Spinal cord (tissue), 9 donors: ENCODE measurements at regions not wholly inside any gene's neighbourhood (a gene's known extent, or its start where the extent isn't known, plus 50 kb on each side); places are given as distances from the start of the nearest gene placed in this dataset.
"Not testable (repeated sequence)": the region's sequence is repeated elsewhere in the genome, so short reads cannot be mapped to it uniquely, and the experiment has no call there.

Experiments used
- DNase-seq, 6 donors: peaks; one replicate each; pipeline versions ENCODE4 v3.0.0 to v3.0.0-alpha.2; 2013 to 2015; ENCODE audit warnings: low spot score in 6 of 6, low read depth in 4 of 6
- H3K27ac ChIP-seq: one replicate; pipeline ENCODE4 v1.5.1; 2013; ENCODE audit warnings: low read depth, low read length, control low read depth
- H3K27me3 ChIP-seq: one replicate; pipeline ENCODE4 v1.6.1; 2013; ENCODE audit warnings: low read length; ENCODE audit not compliant: control insufficient read depth, insufficient read depth
- H3K36me3 ChIP-seq: one replicate; pipeline ENCODE4 v1.6.1; 2013; ENCODE audit warnings: low read length; ENCODE audit not compliant: control insufficient read depth, insufficient read depth
- H3K4me1 ChIP-seq: one replicate; pipeline ENCODE4 v1.6.1; 2013; ENCODE audit warnings: low read length; ENCODE audit not compliant: control insufficient read depth, insufficient read depth
- H3K4me3 ChIP-seq: one replicate; pipeline ENCODE4 v1.5.1; 2013; ENCODE audit warnings: low read depth, low read length, control low read depth
- H3K9me3 ChIP-seq: one replicate; pipeline ENCODE4 v1.6.1; 2013; ENCODE audit warnings: low read length; ENCODE audit not compliant: control insufficient read depth, insufficient read depth
- WGBS: methylation state at CpG from one replicate; pipeline ENCODE4 v1.1.5; 2013; ENCODE audit warnings: missing lambda C conversion rate; ENCODE audit not compliant: insufficient coverage; 5-methylcytosine and 5-hydroxymethylcytosine counted together
- donor health status: healthy.

GRCh38 chr4:93947286-93947685 is 118.7 kb downstream of the ATOH1 start:
- peak in 2 of 6 donors; percentile 9 to 12 for DNase-seq
- Histone ChIP-seq H3K4me1 (no peaks in the 10 kb centered on the region), H3K4me3 (no peak overlapping the region), H3K27me3 (no peaks in the 10 kb centered on the region), H3K9me3 (no peaks in the 10 kb centered on the region), H3K27ac (no peak overlapping the region), H3K36me3 (no peaks in the 10 kb centered on the region)

GRCh38 chr4:93950239-93950638 is 121.7 kb downstream of the ATOH1 start:
- not testable (repeated sequence) for H3K9me3 ChIP-seq, H3K4me1 ChIP-seq, H3K4me3 ChIP-seq, H3K27ac ChIP-seq, H3K27me3 ChIP-seq, H3K36me3 ChIP-seq, DNase-seq
- no CpG with 5 or more reads among the region's 4 CpGs for WGBS

GRCh38 chr4:93957186-93957585 is 128.6 kb downstream of the ATOH1 start:
- H3K9me3 ChIP-seq = no peaks in the 10 kb centered on the region
- WGBS = 100% methylated on average over 1 of the region's 1 CpG
- no peak for DNase-seq
- no peaks in the 10 kb centered on the region for H3K36me3 ChIP-seq
- H3K27ac ChIP-seq = no peak overlapping the region
- no peaks in the 10 kb centered on the region for H3K4me1 ChIP-seq
- no peak overlapping the region for H3K4me3 ChIP-seq
- no peaks in the 10 kb centered on the region for H3K27me3 ChIP-seq

- Histone ChIP-seq H3K9me3 (no peaks in the 10 kb centered on the region), H3K27me3 (no peaks in the 10 kb centered on the region), H3K36me3 (no peaks in the 10 kb centered on the region), H3K4me1 (no peaks in the 10 kb centered on the region), H3K4me3 (no peak overlapping the region), H3K27ac (no peak overlapping the region)
- no peak for DNase-seq
These were observed 131.9 kb downstream of the ATOH1 start for GRCh38 chr4:93960450-93960849.

GRCh38 chr4:93960916-93961315 is 132.4 kb downstream of the ATOH1 start:
- Histone ChIP-seq H3K36me3 (no peaks in the 10 kb centered on the region), H3K9me3 (no peaks in the 10 kb centered on the region), H3K27me3 (no peaks in the 10 kb centered on the region), H3K4me1 (no peaks in the 10 kb centered on the region), H3K27ac (no peak overlapping the region), H3K4me3 (no peak overlapping the region)
- WGBS = no CpG with 5 or more reads among the region's 3 CpGs
- no peak for DNase-seq

GRCh38 chr4:93981594-93981993 is 153.0 kb downstream of the ATOH1 start:
- 98% methylated on average over 4 of the region's 6 CpGs for WGBS
- Histone ChIP-seq H3K27me3 (no peaks in the 10 kb centered on the region), H3K9me3 (no peaks in the 10 kb centered on the region), H3K4me3 (no peak overlapping the region), H3K27ac (no peak overlapping the region), H3K36me3 (no peaks in the 10 kb centered on the region), H3K4me1 (no peaks in the 10 kb centered on the region)
- no peak for DNase-seq

- peak in 1 of 6 donors; percentile 14 for DNase-seq
- H3K27ac ChIP-seq = no peak overlapping the region
- no CpG with 5 or more reads among the region's 1 CpG for WGBS
These were observed 153.7 kb downstream of the ATOH1 start for GRCh38 chr4:93982255-93982654.

GRCh38 chr4:93983140-93983539 is 154.6 kb downstream of the ATOH1 start:
- WGBS = no CpG with 5 or more reads among the region's 3 CpGs
- DNase-seq = no peak
- no peak overlapping the region for H3K4me3 ChIP-seq
- H3K27ac ChIP-seq = no peak overlapping the region
- H3K36me3 ChIP-seq = no peaks in the 10 kb centered on the region
- no peaks in the 10 kb centered on the region for H3K4me1 ChIP-seq
- no peaks in the 10 kb centered on the region for H3K9me3 ChIP-seq
- no peaks in the 10 kb centered on the region for H3K27me3 ChIP-seq

More at GRCh38 chr4:93982255-93982654, 153.7 kb downstream of the ATOH1 start:
- H3K27me3 ChIP-seq = no peaks in the 10 kb centered on the region
- no peaks in the 10 kb centered on the region for H3K36me3 ChIP-seq
- no peaks in the 10 kb centered on the region for H3K4me1 ChIP-seq
- no peaks in the 10 kb centered on the region for H3K9me3 ChIP-seq
- no peak overlapping the region for H3K4me3 ChIP-seq

GRCh38 chr4:93994175-93994994 is 165.8 kb downstream of the ATOH1 start:
- H3K4me1 ChIP-seq = no peaks in the 10 kb centered on the region
- no peak overlapping the region for H3K27ac ChIP-seq
- no peaks in the 10 kb centered on the region for H3K27me3 ChIP-seq
- no CpG with 5 or more reads among the region's 5 CpGs for WGBS
- no peaks in the 10 kb centered on the region for H3K9me3 ChIP-seq
- H3K36me3 ChIP-seq = no peaks in the 10 kb centered on the region
- no peak overlapping the region for H3K4me3 ChIP-seq
- DNase-seq = peak in 1 of 6 donors; percentile 36

GRCh38 chr4:93996895-93997294 is 168.3 kb downstream of the ATOH1 start:
- Histone ChIP-seq H3K4me1 (no peaks in the 10 kb centered on the region), H3K27me3 (no peaks in the 10 kb centered on the region), H3K4me3 (no peak overlapping the region), H3K27ac (no peak overlapping the region), H3K36me3 (no peaks in the 10 kb centered on the region), H3K9me3 (no peaks in the 10 kb centered on the region)
- WGBS = no CpG with 5 or more reads among the region's 1 CpG
- DNase-seq = no peak
